ENCODE measurements at regions not wholly inside any gene's neighbourhood (a gene's known extent, or its start where the extent isn't known, plus 50 kb on each side); places are given as distances from the start of the nearest gene placed in this dataset.

DNA sequence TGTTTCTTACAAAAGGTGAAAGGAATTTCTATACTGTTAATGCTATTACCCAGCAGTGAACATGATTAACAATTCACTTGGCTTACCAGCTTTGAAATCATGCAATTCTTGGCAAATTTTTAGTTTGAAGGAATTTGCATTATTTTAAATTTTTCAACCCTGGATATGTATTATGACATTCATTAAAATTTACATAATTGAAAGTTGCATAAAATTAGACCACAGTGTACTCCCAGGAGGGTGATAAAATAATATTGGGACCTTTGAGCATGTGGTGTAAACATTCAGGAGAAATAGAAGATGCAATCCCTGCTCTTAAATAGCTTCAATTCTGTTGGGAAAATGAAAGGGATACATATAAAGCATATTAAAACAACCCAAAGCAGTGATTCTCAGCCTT, 412.2 kb upstream of the SGCD start:
- Histone ChIP-seq H3K4me3 (ENCODE audit: low read length) (no peak overlapping the region), H3K27me3 (ENCODE audit: insufficient read depth, low read length) (no peaks in the 10 kb centered on the region), H3K27ac (ENCODE audit: low read length) (no peak overlapping the region), H3K9ac (ENCODE audit: low read depth, low read length) (no peak overlapping the region), H3K36me3 (ENCODE audit: insufficient read depth, low read depth, low read length) (no peaks in the 10 kb centered on the region), H3K9me3 (ENCODE audit: insufficient read depth, low read depth, low read length) (no peaks in the 10 kb centered on the region), H3K4me1 (ENCODE audit: insufficient read depth, low read length) (no peaks in the 10 kb centered on the region)

DNA sequence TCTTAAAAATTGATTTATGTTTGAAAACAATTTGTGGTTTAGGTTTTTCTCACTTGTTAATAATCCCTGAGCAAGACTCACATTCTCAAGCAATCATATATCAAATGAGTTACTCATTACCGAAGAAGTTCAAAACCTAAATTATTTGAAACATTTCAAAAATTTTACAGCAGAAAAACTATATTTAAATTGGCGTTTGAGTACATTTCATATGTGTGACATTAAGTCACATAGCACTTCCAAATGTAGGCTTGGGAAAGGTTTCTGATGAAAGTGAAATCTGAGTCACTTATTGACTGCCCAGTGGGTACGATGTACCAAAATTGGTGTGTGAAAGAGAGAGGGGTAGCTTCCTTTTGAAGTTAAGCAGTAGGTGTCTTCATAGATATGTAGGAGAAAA, 411.4 kb upstream of the SGCD start:
- H3K36me3 ChIP-seq (ENCODE audit: insufficient read depth, low read depth, low read length): no peaks in the 10 kb centered on the region
- H3K9ac ChIP-seq (ENCODE audit: low read depth, low read length): no peak overlapping the region
- no peaks in the 10 kb centered on the region for H3K9me3 ChIP-seq (ENCODE audit: insufficient read depth, low read depth, low read length)
- H3K4me3 ChIP-seq (ENCODE audit: low read length): no peak overlapping the region
- no peaks in the 10 kb centered on the region for H3K4me1 ChIP-seq (ENCODE audit: insufficient read depth, low read length)
- no peaks in the 10 kb centered on the region for H3K27me3 ChIP-seq (ENCODE audit: insufficient read depth, low read length)
- no peak overlapping the region for H3K27ac ChIP-seq (ENCODE audit: low read length)

DNA sequence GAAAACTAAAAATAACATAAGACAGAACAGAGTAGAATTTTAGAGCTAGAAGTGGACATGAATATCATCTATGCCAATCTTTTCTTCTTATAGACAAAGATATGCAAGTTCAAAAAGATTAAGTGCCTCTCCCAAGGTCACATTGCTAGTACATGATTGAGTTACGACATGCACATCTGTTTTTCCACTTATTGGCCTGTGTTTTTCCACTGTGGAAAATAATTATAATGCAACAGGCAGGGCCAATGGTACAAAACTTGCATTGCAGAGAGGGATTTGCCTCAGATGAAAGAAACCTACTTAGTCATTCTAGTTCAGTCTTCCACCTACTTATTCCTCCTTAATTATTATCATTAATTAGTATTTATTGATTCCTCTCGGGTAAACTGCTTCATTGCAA, 407.8 kb upstream of the SGCD start:
- Histone ChIP-seq H3K9ac (ENCODE audit: low read depth, low read length) (no peak overlapping the region), H3K9me3 (ENCODE audit: insufficient read depth, low read depth, low read length) (no peaks in the 10 kb centered on the region), H3K27ac (ENCODE audit: low read length) (no peak overlapping the region), H3K27me3 (ENCODE audit: insufficient read depth, low read length) (no peaks in the 10 kb centered on the region), H3K4me1 (ENCODE audit: insufficient read depth, low read length) (peaks cover 8% of the 10 kb centered on the region; the same call in 1 of the 2 replicates), H3K36me3 (ENCODE audit: insufficient read depth, low read depth, low read length) (no peaks in the 10 kb centered on the region), H3K4me3 (ENCODE audit: low read length) (no peak overlapping the region)

DNA sequence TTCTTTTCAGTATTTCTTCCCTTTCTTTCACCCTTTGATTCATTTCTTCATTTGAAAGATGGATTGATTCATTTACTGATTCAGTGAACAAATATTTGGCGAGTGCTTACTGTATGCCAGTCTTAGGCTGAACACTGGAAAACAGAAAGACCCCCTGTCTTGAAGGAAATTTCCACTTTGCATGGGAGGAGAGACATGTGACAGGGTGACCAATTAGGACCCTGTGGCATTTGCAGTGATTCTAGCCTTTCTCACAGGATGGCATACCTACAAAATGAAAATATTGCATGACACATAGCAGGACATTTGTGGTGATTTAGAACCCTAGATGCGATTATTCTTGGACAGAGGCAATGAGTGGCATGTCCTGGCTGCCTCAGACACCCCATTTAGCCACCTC, 407.2 kb upstream of the SGCD start:
- Histone ChIP-seq H3K9ac (ENCODE audit: low read depth, low read length) (no peak overlapping the region), H3K4me3 (ENCODE audit: low read length) (no peak overlapping the region), H3K27me3 (ENCODE audit: insufficient read depth, low read length) (no peaks in the 10 kb centered on the region), H3K36me3 (ENCODE audit: insufficient read depth, low read depth, low read length) (no peaks in the 10 kb centered on the region), H3K9me3 (ENCODE audit: insufficient read depth, low read depth, low read length) (no peaks in the 10 kb centered on the region), H3K27ac (ENCODE audit: low read length) (no peak overlapping the region), H3K4me1 (ENCODE audit: insufficient read depth, low read length) (peaks cover 14% of the 10 kb centered on the region; the same call in 1 of the 2 replicates)

DNA sequence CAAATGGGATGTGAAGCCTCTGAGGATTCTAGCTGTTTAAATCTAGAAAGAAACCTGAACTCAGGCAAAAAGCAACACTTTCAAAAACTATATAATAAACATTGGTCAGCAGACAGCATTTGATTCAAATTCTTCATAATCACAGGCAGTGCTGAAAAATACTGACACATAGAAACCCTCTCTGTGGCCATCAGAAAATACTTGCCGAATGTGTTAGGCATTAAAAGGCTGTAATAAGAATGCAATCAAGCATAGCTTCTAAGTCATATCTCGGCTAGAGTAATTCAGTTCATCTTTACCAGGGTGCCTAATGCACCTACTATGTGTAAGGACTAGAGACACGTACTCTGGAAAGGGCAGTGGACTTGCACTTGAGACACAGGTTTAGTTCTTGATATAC, 405.3 kb upstream of the SGCD start:
- H3K4me3 ChIP-seq (ENCODE audit: low read length): no peak overlapping the region
- no peak overlapping the region for H3K9ac ChIP-seq (ENCODE audit: low read depth, low read length)
- H3K4me1 ChIP-seq (ENCODE audit: insufficient read depth, low read length): peaks cover 15% of the 10 kb centered on the region; the same call in 1 of the 2 replicates
- H3K27ac ChIP-seq (ENCODE audit: low read length): no peak overlapping the region
- no peaks in the 10 kb centered on the region for H3K9me3 ChIP-seq (ENCODE audit: insufficient read depth, low read depth, low read length)
- no peaks in the 10 kb centered on the region for H3K27me3 ChIP-seq (ENCODE audit: insufficient read depth, low read length)
- no peaks in the 10 kb centered on the region for H3K36me3 ChIP-seq (ENCODE audit: insufficient read depth, low read depth, low read length)

DNA sequence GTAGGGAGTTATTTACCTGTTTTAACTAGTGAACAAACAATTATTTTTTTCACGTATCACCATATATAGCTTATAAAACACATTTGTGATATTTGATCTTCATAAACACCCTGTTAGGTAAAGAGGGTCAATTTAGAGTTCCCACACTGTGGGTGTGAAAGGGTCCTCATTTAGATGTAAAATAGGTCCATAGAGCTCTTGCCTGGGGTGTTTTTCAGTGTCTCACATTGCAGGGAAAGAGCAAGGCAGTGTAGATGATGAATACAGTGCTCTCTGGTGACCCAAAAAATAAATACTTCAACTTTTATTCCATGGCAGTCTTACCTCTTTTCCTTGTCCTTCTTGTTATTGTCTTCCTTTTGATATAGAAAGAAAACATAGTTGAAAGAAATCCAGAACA, 403.2 kb upstream of the SGCD start:
- H3K27me3 ChIP-seq (ENCODE audit: insufficient read depth, low read length): no peaks in the 10 kb centered on the region
- no peaks in the 10 kb centered on the region for H3K9me3 ChIP-seq (ENCODE audit: insufficient read depth, low read depth, low read length)
- H3K4me1 ChIP-seq (ENCODE audit: insufficient read depth, low read length): peaks cover 15% of the 10 kb centered on the region; the same call in 1 of the 2 replicates
- H3K9ac ChIP-seq (ENCODE audit: low read depth, low read length): no peak overlapping the region
- H3K36me3 ChIP-seq (ENCODE audit: insufficient read depth, low read depth, low read length): no peaks in the 10 kb centered on the region
- H3K27ac ChIP-seq (ENCODE audit: low read length): no peak overlapping the region
- no peak overlapping the region for H3K4me3 ChIP-seq (ENCODE audit: low read length)

DNA sequence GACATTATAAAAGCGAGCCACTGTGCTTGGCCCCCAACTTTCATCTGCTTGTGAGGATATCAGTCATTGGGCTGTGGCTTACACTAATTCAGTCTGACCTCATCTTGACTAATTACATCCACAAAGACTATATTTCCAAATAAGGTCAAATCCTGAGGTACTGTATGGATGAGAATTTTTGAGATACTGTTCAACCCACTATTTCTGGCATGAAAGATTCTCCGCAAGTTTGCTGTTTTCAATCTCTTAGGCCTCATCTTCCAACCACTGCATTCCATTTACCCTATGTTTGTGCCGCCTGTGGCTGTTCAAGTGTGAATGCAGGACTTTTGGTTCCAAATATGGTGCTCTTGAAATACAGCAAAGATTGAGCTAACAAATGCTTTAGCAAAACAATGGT, 400.9 kb upstream of the SGCD start:
- Histone ChIP-seq H3K9me3 (ENCODE audit: insufficient read depth, low read depth, low read length) (no peaks in the 10 kb centered on the region), H3K4me1 (ENCODE audit: insufficient read depth, low read length) (peaks cover 15% of the 10 kb centered on the region; the same call in 1 of the 2 replicates), H3K4me3 (ENCODE audit: low read length) (no peak overlapping the region), H3K36me3 (ENCODE audit: insufficient read depth, low read depth, low read length) (no peaks in the 10 kb centered on the region), H3K27ac (ENCODE audit: low read length) (no peak overlapping the region), H3K27me3 (ENCODE audit: insufficient read depth, low read length) (no peaks in the 10 kb centered on the region), H3K9ac (ENCODE audit: low read depth, low read length) (no peak overlapping the region)

DNA sequence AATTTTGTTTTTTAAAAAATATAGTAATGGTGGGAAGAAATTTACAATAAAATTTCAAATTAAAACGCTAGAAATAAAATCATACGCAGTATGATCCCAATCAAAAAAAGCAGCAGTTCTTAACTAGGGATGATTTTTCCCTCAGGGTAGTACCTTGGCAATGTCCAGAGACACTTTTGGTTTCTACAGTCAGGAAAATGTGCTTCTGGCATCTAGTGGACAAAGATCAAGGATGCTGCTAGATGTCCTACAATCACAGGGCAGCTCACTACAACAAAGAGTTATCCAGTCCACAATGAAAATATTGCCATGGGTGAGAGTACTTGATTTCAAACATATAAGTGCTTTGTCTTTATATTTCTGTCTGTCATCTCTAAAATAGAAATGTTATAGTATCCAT, 400.2 kb upstream of the SGCD start:
- H3K9ac ChIP-seq (ENCODE audit: low read depth, low read length): no peak overlapping the region
- H3K27me3 ChIP-seq (ENCODE audit: insufficient read depth, low read length): no peaks in the 10 kb centered on the region
- H3K4me1 ChIP-seq (ENCODE audit: insufficient read depth, low read length): peaks cover 15% of the 10 kb centered on the region; the same call in 1 of the 2 replicates
- H3K36me3 ChIP-seq (ENCODE audit: insufficient read depth, low read depth, low read length): no peaks in the 10 kb centered on the region
- no peaks in the 10 kb centered on the region for H3K9me3 ChIP-seq (ENCODE audit: insufficient read depth, low read depth, low read length)
- no peak overlapping the region for H3K27ac ChIP-seq (ENCODE audit: low read length)
- no peak overlapping the region for H3K4me3 ChIP-seq (ENCODE audit: low read length)

DNA sequence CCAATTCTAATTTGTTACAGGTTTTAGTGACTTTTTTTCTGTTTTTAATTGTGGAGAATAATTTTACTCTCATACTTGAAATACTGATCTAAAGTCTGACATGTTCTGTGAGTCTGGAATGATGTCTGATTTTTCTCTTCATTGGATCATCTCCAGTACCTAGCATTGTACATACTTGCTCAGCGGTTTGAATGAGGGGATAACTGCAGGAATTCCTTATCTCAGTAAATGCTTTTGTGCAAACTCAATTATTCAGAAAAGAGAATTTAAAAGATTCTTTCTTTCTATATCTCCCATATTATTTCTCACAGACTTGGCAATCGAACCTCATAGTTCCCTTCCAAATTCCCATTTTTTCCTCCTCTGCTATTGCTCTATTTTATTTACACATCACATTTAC, 397.9 kb upstream of the SGCD start:
- Histone ChIP-seq H3K36me3 (ENCODE audit: insufficient read depth, low read depth, low read length) (no peaks in the 10 kb centered on the region), H3K9me3 (ENCODE audit: insufficient read depth, low read depth, low read length) (no peaks in the 10 kb centered on the region), H3K9ac (ENCODE audit: low read depth, low read length) (no peak overlapping the region), H3K27ac (ENCODE audit: low read length) (no peak overlapping the region), H3K4me1 (ENCODE audit: insufficient read depth, low read length) (peaks cover 6% of the 10 kb centered on the region; the same call in 1 of the 2 replicates), H3K27me3 (ENCODE audit: insufficient read depth, low read length) (no peaks in the 10 kb centered on the region), H3K4me3 (ENCODE audit: low read length) (no peak overlapping the region)

DNA sequence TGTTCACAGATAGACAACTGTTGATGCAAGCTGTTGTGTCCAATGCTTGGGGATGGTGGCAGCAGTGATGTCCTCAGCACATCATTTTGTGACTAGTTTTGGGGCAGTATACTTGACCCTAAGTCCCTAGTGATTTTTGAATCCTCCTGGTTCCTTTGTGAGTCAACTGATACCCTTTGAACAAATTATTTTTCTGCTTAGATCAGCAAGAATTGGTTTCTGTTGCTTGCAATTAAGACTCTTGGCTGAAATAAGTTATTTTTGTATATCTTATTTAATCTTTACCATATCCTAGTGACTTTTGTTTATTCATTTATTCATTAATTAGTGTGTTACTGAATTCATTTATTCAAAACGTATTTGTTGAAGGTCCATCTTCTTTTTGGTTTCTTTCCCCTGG, 392.0 kb upstream of the SGCD start:
- Histone ChIP-seq H3K36me3 (ENCODE audit: insufficient read depth, low read depth, low read length) (no peaks in the 10 kb centered on the region), H3K9ac (ENCODE audit: low read depth, low read length) (no peak overlapping the region), H3K27ac (ENCODE audit: low read length) (no peak overlapping the region)

DNA sequence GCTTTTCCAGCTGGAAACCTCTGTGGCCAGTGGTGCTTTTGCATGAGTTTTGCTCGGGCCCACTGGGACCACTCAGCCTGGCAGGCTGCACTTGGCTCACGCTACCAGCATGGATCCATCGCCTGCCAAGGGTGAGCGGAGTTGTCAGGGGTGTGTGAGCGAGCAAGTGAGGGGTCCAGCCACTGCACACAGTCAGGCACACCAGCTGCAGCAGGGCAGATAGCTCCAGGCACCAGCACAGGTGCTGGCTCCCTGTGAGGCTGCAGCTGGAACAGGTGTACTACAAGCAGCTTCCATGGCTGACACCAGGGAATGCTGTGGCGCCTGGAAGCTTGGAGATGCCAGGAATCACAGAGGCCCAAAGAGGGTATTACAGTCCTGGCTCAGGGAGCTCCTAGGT, 391.2 kb upstream of the SGCD start:
- H3K36me3 ChIP-seq (ENCODE audit: insufficient read depth, low read depth, low read length): no peaks in the 10 kb centered on the region
- H3K4me3 ChIP-seq (ENCODE audit: low read length): no peak overlapping the region
- no peaks in the 10 kb centered on the region for H3K4me1 ChIP-seq (ENCODE audit: insufficient read depth, low read length)
- H3K27me3 ChIP-seq (ENCODE audit: insufficient read depth, low read length): no peaks in the 10 kb centered on the region
- H3K27ac ChIP-seq (ENCODE audit: low read length): no peak overlapping the region
- no peak overlapping the region for H3K9ac ChIP-seq (ENCODE audit: low read depth, low read length)
- no peaks in the 10 kb centered on the region for H3K9me3 ChIP-seq (ENCODE audit: insufficient read depth, low read depth, low read length)

More for the DNA sequence above, 392.0 kb upstream of the SGCD start:
- H3K4me3 ChIP-seq (ENCODE audit: low read length): no peak overlapping the region
- no peaks in the 10 kb centered on the region for H3K27me3 ChIP-seq (ENCODE audit: insufficient read depth, low read length)
- no peaks in the 10 kb centered on the region for H3K9me3 ChIP-seq (ENCODE audit: insufficient read depth, low read depth, low read length)
- no peaks in the 10 kb centered on the region for H3K4me1 ChIP-seq (ENCODE audit: insufficient read depth, low read length)

DNA sequence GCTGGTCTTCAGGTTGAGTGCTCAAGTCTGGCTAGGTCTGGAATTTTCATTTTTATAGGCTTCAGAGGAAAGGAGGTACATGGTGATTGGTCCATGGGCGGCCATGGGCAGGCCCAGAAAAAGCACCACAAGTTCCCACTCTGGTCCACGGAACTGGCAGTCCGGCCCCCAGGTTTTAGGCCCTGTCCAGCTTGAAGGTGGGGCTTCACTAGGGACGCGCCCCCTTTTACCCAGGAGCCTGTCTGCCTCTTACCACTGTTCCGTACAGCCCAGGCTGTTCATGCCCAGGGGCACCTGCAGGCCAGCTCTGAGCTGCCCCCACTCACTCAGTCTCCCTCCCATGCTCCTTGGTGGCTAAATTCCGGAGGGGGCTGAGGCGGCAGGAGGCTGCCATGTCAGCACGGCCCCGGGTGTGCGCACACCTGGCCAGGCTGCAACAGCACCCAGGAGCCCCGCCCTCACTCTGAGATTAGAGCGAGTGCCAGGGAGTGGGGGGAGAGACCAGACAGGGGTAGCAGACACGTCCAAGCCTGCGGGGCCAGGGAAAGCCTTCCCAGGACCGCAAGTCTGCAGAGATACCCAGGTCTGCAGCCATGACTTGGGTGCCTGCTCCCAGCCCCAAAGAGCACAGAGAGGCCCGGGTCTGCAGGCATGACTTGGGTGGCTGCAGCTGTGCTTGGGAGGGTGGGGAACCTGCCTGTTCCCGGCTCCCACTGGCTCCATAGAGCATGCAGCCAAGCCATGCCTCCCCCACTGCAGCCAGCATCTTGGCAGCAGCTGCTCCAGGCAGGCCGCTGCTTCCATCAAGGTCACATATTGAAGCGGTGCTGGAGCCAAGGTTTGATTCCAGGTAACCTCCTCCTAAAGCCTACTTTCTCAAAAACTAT, 390.2 kb upstream of the SGCD start:
- H3K27me3 ChIP-seq (ENCODE audit: insufficient read depth, low read length): no peaks in the 10 kb centered on the region
- H3K4me3 ChIP-seq (ENCODE audit: low read length): no peak overlapping the region
- no peaks in the 10 kb centered on the region for H3K36me3 ChIP-seq (ENCODE audit: insufficient read depth, low read depth, low read length)
- H3K9me3 ChIP-seq (ENCODE audit: insufficient read depth, low read depth, low read length): no peaks in the 10 kb centered on the region
- no peak overlapping the region for H3K27ac ChIP-seq (ENCODE audit: low read length)
- H3K4me1 ChIP-seq (ENCODE audit: insufficient read depth, low read length): no peaks in the 10 kb centered on the region
- H3K9ac ChIP-seq (ENCODE audit: low read depth, low read length): no peak overlapping the region
